ENCODE measurements at regions not wholly inside any gene's neighbourhood (a gene's known extent, or its start where the extent isn't known, plus 50 kb on each side); places are given as distances from the start of the nearest gene placed in this dataset.
"Not testable (repeated sequence)": the region's sequence is repeated elsewhere in the genome, so short reads cannot be mapped to it uniquely, and the experiment has no call there.

- no peaks in the 10 kb centered on the region for H3K9me3 ChIP-seq (ENCODE audit: control insufficient read depth in 5 of 5, low read length in 5 of 5)
- H3K4me1 ChIP-seq (ENCODE audit: control insufficient read depth in 5 of 5, insufficient read depth in 5 of 5, low read length in 5 of 5): no peaks in the 10 kb centered on the region
- H3K4me3 ChIP-seq (ENCODE audit: low read depth in 1 of 5, low read length in 5 of 5): no peak overlapping the region
- H3K27me3 ChIP-seq (ENCODE audit: control insufficient read depth in 5 of 5, insufficient read depth in 4 of 5, low read length in 5 of 5): no peaks in the 10 kb centered on the region
- H3K9ac ChIP-seq (ENCODE audit: low read length in 5 of 5): no peak overlapping the region
- no peak overlapping the region for H3K27ac ChIP-seq (ENCODE audit: low read depth, low read length)
- no peaks in the 10 kb centered on the region for H3K36me3 ChIP-seq (ENCODE audit: control insufficient read depth in 5 of 5, insufficient read depth in 5 of 5, low read length in 5 of 5)
These were observed 95.4 kb downstream of the ALG10B start for GRCh38 chr12:38411946-38412345.

- H3K27ac ChIP-seq (ENCODE audit: low read depth, low read length): no peak overlapping the region
- no peaks in the 10 kb centered on the region for H3K36me3 ChIP-seq (ENCODE audit: control insufficient read depth in 5 of 5, insufficient read depth in 5 of 5, low read length in 5 of 5)
- no peaks in the 10 kb centered on the region for H3K9me3 ChIP-seq (ENCODE audit: control insufficient read depth in 5 of 5, low read length in 5 of 5)
- H3K4me1 ChIP-seq (ENCODE audit: control insufficient read depth in 5 of 5, insufficient read depth in 5 of 5, low read length in 5 of 5): no peaks in the 10 kb centered on the region
- H3K27me3 ChIP-seq (ENCODE audit: control insufficient read depth in 5 of 5, insufficient read depth in 4 of 5, low read length in 5 of 5): no peaks in the 10 kb centered on the region
- no peak overlapping the region for H3K4me3 ChIP-seq (ENCODE audit: low read depth in 1 of 5, low read length in 5 of 5)
- no peak overlapping the region for H3K9ac ChIP-seq (ENCODE audit: low read length in 5 of 5)
These were observed 100.5 kb downstream of the ALG10B start for GRCh38 chr12:38417101-38417500.

- H3K27me3 ChIP-seq (ENCODE audit: control insufficient read depth in 5 of 5, insufficient read depth in 4 of 5, low read length in 5 of 5): no peaks in the 10 kb centered on the region
- no peaks in the 10 kb centered on the region for H3K36me3 ChIP-seq (ENCODE audit: control insufficient read depth in 5 of 5, insufficient read depth in 5 of 5, low read length in 5 of 5)
- H3K4me3 ChIP-seq (ENCODE audit: low read depth in 1 of 5, low read length in 5 of 5): no peak overlapping the region
- H3K27ac ChIP-seq (ENCODE audit: low read depth, low read length): no peak overlapping the region
- no peaks in the 10 kb centered on the region for H3K4me1 ChIP-seq (ENCODE audit: control insufficient read depth in 5 of 5, insufficient read depth in 5 of 5, low read length in 5 of 5)
- peaks cover 0 to 5% (median 0%) of the 10 kb centered on the region in 5 donors for H3K9me3 ChIP-seq (ENCODE audit: control insufficient read depth in 5 of 5, low read length in 5 of 5)
- no peak overlapping the region for H3K9ac ChIP-seq (ENCODE audit: low read length in 5 of 5)
These were observed 107.9 kb downstream of the ALG10B start for GRCh38 chr12:38424436-38424835.

- Histone ChIP-seq H3K9me3 (ENCODE audit: control insufficient read depth in 5 of 5, low read length in 5 of 5) (peaks cover 0 to 5% (median 0%) of the 10 kb centered on the region in 5 donors), H3K4me1 (ENCODE audit: control insufficient read depth in 5 of 5, insufficient read depth in 5 of 5, low read length in 5 of 5) (no peaks in the 10 kb centered on the region), H3K4me3 (ENCODE audit: low read depth in 1 of 5, low read length in 5 of 5) (no peak overlapping the region), H3K36me3 (ENCODE audit: control insufficient read depth in 5 of 5, insufficient read depth in 5 of 5, low read length in 5 of 5) (no peaks in the 10 kb centered on the region), H3K9ac (ENCODE audit: low read length in 5 of 5) (no peak overlapping the region), H3K27me3 (ENCODE audit: control insufficient read depth in 5 of 5, insufficient read depth in 4 of 5, low read length in 5 of 5) (no peaks in the 10 kb centered on the region), H3K27ac (ENCODE audit: low read depth, low read length) (no peak overlapping the region)
These were observed 110.9 kb downstream of the ALG10B start for GRCh38 chr12:38427442-38427841.

- Histone ChIP-seq H3K4me1 (ENCODE audit: control insufficient read depth in 5 of 5, insufficient read depth in 5 of 5, low read length in 5 of 5) (no peaks in the 10 kb centered on the region), H3K36me3 (ENCODE audit: control insufficient read depth in 5 of 5, insufficient read depth in 5 of 5, low read length in 5 of 5) (no peaks in the 10 kb centered on the region), H3K9ac (ENCODE audit: low read length in 5 of 5) (no peak overlapping the region), H3K9me3 (ENCODE audit: control insufficient read depth in 5 of 5, low read length in 5 of 5) (no peaks in the 10 kb centered on the region), H3K27me3 (ENCODE audit: control insufficient read depth in 5 of 5, insufficient read depth in 4 of 5, low read length in 5 of 5) (no peaks in the 10 kb centered on the region), H3K27ac (ENCODE audit: low read depth, low read length) (no peak overlapping the region), H3K4me3 (ENCODE audit: low read depth in 1 of 5, low read length in 5 of 5) (no peak overlapping the region)
These were observed 115.3 kb downstream of the ALG10B start for GRCh38 chr12:38431921-38432320.

GRCh38 chr12:38441871-38442281 is 125.3 kb downstream of the ALG10B start:
- H3K4me1 ChIP-seq (ENCODE audit: control insufficient read depth in 5 of 5, insufficient read depth in 5 of 5, low read length in 5 of 5): not testable (repeated sequence)

GRCh38 chr12:38445040-38445439 is 128.5 kb downstream of the ALG10B start:
- no peak overlapping the region for H3K9ac ChIP-seq (ENCODE audit: low read length in 5 of 5)
- no peaks in the 10 kb centered on the region for H3K36me3 ChIP-seq (ENCODE audit: control insufficient read depth in 5 of 5, insufficient read depth in 5 of 5, low read length in 5 of 5)
- H3K4me1 ChIP-seq (ENCODE audit: control insufficient read depth in 5 of 5, insufficient read depth in 5 of 5, low read length in 5 of 5): no peaks in the 10 kb centered on the region
- H3K4me3 ChIP-seq (ENCODE audit: low read depth in 1 of 5, low read length in 5 of 5): no peak overlapping the region
- H3K27me3 ChIP-seq (ENCODE audit: control insufficient read depth in 5 of 5, insufficient read depth in 4 of 5, low read length in 5 of 5): no peaks in the 10 kb centered on the region
- peaks cover 0 to 4% (median 0%) of the 10 kb centered on the region in 5 donors for H3K9me3 ChIP-seq (ENCODE audit: control insufficient read depth in 5 of 5, low read length in 5 of 5)
- H3K27ac ChIP-seq (ENCODE audit: low read depth, low read length): no peak overlapping the region

More at GRCh38 chr12:38441871-38442281, 125.3 kb downstream of the ALG10B start:
- not testable (repeated sequence) for H3K4me3 ChIP-seq (ENCODE audit: low read depth in 1 of 5, low read length in 5 of 5); H3K27ac ChIP-seq (ENCODE audit: low read depth, low read length); H3K27me3 ChIP-seq (ENCODE audit: control insufficient read depth in 5 of 5, insufficient read depth in 4 of 5, low read length in 5 of 5); H3K36me3 ChIP-seq (ENCODE audit: control insufficient read depth in 5 of 5, insufficient read depth in 5 of 5, low read length in 5 of 5); H3K9me3 ChIP-seq (ENCODE audit: control insufficient read depth in 5 of 5, low read length in 5 of 5); H3K9ac ChIP-seq (ENCODE audit: low read length in 5 of 5)

- no peak overlapping the region for H3K27ac ChIP-seq (ENCODE audit: low read depth, low read length)
- no peaks in the 10 kb centered on the region for H3K9me3 ChIP-seq (ENCODE audit: control insufficient read depth in 5 of 5, low read length in 5 of 5)
- no peaks in the 10 kb centered on the region for H3K36me3 ChIP-seq (ENCODE audit: control insufficient read depth in 5 of 5, insufficient read depth in 5 of 5, low read length in 5 of 5)
- H3K4me1 ChIP-seq (ENCODE audit: control insufficient read depth in 5 of 5, insufficient read depth in 5 of 5, low read length in 5 of 5): no peaks in the 10 kb centered on the region
- H3K27me3 ChIP-seq (ENCODE audit: control insufficient read depth in 5 of 5, insufficient read depth in 4 of 5, low read length in 5 of 5): no peaks in the 10 kb centered on the region
- H3K4me3 ChIP-seq (ENCODE audit: low read depth in 1 of 5, low read length in 5 of 5): no peak overlapping the region
- no peak overlapping the region for H3K9ac ChIP-seq (ENCODE audit: low read length in 5 of 5)
These were observed 132.4 kb downstream of the ALG10B start for GRCh38 chr12:38448991-38449390.

- Histone ChIP-seq H3K9ac (ENCODE audit: low read length in 5 of 5) (no peak overlapping the region), H3K27ac (ENCODE audit: low read depth, low read length) (no peak overlapping the region), H3K9me3 (ENCODE audit: control insufficient read depth in 5 of 5, low read length in 5 of 5) (no peaks in the 10 kb centered on the region), H3K4me3 (ENCODE audit: low read depth in 1 of 5, low read length in 5 of 5) (no peak overlapping the region), H3K27me3 (ENCODE audit: control insufficient read depth in 5 of 5, insufficient read depth in 4 of 5, low read length in 5 of 5) (no peaks in the 10 kb centered on the region), H3K36me3 (ENCODE audit: control insufficient read depth in 5 of 5, insufficient read depth in 5 of 5, low read length in 5 of 5) (no peaks in the 10 kb centered on the region), H3K4me1 (ENCODE audit: control insufficient read depth in 5 of 5, insufficient read depth in 5 of 5, low read length in 5 of 5) (no peaks in the 10 kb centered on the region)
These were observed 140.1 kb downstream of the ALG10B start for GRCh38 chr12:38456537-38457120.

GRCh38 chr12:38465020-38465419 is 148.4 kb downstream of the ALG10B start:
- no peak overlapping the region for H3K4me3 ChIP-seq (ENCODE audit: low read depth in 1 of 5, low read length in 5 of 5)
- no peaks in the 10 kb centered on the region for H3K27me3 ChIP-seq (ENCODE audit: control insufficient read depth in 5 of 5, insufficient read depth in 4 of 5, low read length in 5 of 5)
- no peaks in the 10 kb centered on the region for H3K36me3 ChIP-seq (ENCODE audit: control insufficient read depth in 5 of 5, insufficient read depth in 5 of 5, low read length in 5 of 5)
- no peak overlapping the region for H3K27ac ChIP-seq (ENCODE audit: low read depth, low read length)
- H3K9me3 ChIP-seq (ENCODE audit: control insufficient read depth in 5 of 5, low read length in 5 of 5): no peaks in the 10 kb centered on the region
- no peak overlapping the region for H3K9ac ChIP-seq (ENCODE audit: low read length in 5 of 5)
- H3K4me1 ChIP-seq (ENCODE audit: control insufficient read depth in 5 of 5, insufficient read depth in 5 of 5, low read length in 5 of 5): no peaks in the 10 kb centered on the region

GRCh38 chr12:38469715-38470114 is 153.1 kb downstream of the ALG10B start:
- Histone ChIP-seq H3K36me3 (ENCODE audit: control insufficient read depth in 5 of 5, insufficient read depth in 5 of 5, low read length in 5 of 5) (no peaks in the 10 kb centered on the region), H3K9me3 (ENCODE audit: control insufficient read depth in 5 of 5, low read length in 5 of 5) (peaks cover 0 to 4% (median 0%) of the 10 kb centered on the region in 5 donors), H3K4me3 (ENCODE audit: low read depth in 1 of 5, low read length in 5 of 5) (peak overlapping the region in 1 of 5 donors; percentile 27), H3K9ac (ENCODE audit: low read length in 5 of 5) (no peak overlapping the region), H3K27ac (ENCODE audit: low read depth, low read length) (no peak overlapping the region), H3K4me1 (ENCODE audit: control insufficient read depth in 5 of 5, insufficient read depth in 5 of 5, low read length in 5 of 5) (no peaks in the 10 kb centered on the region), H3K27me3 (ENCODE audit: control insufficient read depth in 5 of 5, insufficient read depth in 4 of 5, low read length in 5 of 5) (no peaks in the 10 kb centered on the region)
